NCI-H2081 (cell line): ENCODE measurements at regions not wholly inside any gene's neighbourhood (a gene's known extent, or its start where the extent isn't known, plus 50 kb on each side); places are given as distances from the start of the nearest gene placed in this dataset.
"Not testable (repeated sequence)": the region's sequence is repeated elsewhere in the genome, so short reads cannot be mapped to it uniquely, and the experiment has no call there.

Experiments
- DNase-seq, 2 experiments: peaks; one replicate each; lab custom pipeline; 2025; lab: John Stamatoyannopoulos, UW

DNA sequence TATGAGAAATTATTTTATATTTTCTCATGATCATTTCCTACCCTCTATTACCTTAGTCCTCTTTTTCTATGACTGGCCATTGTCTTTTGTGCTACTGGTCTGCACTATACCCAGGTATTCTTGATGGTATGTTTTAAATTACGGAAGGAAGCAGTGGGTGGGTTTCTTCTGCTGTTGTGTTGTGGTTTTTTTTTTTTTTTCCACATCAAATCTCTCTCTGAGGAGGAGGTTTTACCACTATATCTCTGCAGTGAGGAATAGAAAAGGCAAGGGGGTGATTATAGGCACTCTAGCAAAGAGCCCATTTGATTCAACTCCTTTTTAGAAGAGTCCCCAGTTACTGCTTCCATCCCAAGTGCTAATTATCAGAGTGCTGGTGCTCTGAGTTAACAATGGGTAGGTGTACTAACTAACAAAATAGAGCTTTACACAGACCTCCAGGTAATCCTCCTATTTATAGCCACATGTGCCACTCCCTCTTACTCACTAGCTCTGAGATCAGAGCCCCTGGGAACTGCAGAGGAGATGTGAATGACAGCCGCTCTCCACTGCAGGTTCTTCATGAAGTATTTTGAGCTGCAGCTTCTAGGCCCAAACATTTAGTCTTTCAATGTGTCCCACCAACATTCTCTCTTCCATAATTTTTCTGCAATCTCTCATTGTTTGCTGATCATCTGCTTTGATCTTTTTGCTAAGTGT lies 301.6 kb upstream of the GULP1 start:
- no peak for DNase-seq

GRCh38 chr2:187991389-187991788 lies 300.3 kb upstream of the GULP1 start:
- DNase-seq, result no peak

GRCh38 chr2:187994464-187995331 lies 297.0 kb upstream of the GULP1 start:
- DNase-seq, result no peak

DNA sequence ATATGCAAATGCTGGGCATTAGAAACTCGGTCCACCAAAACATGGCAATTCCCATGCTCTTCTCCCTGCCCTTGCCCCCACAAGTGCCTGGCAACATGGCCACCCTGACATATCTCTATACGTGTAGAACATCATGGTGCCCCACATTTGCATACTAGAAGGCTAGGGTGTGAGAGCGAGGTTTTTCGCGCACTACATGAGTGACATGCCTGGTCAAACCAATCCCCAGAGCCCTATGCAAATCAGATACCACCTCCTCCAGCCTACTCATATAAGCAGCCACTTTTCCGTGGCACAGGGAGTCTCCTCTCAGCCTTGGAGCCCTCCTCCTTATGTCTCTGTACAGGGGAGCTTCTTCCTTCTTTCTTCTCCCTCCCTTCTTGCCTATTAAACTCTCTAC lies 296.1 kb upstream of the GULP1 start:
- DNase-seq, result no peak

- no peak for DNase-seq
These were observed 295.0 kb upstream of the GULP1 start for GRCh38 chr2:187996630-187997029.

DNA sequence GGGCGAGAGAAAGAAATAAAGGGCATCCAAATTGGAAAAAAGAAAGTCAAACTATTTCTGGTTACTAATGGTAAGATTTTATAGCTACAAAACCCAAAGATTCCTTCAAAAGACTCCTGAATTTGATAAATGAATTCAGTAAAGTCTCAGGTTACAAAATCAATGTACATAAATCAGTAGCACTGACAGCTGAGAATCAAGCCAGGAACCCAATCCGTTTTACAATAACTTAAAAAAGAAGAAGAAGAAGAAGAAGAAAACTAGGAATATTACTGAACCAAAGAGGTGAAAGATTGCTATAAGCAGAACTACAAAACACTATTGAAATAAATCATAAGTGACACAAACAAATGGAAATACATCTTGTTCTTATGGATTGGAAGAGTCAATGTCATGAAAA lies 291.5 kb upstream of the GULP1 start:
- no peak for DNase-seq

- no peak for DNase-seq
These were observed 287.9 kb upstream of the GULP1 start for GRCh38 chr2:188003800-188004199.

- DNase-seq, result no peak
These were observed 277.9 kb upstream of the GULP1 start for GRCh38 chr2:188013767-188014166.

- no peak for DNase-seq
These were observed 274.8 kb upstream of the GULP1 start for GRCh38 chr2:188016917-188017316.

DNA sequence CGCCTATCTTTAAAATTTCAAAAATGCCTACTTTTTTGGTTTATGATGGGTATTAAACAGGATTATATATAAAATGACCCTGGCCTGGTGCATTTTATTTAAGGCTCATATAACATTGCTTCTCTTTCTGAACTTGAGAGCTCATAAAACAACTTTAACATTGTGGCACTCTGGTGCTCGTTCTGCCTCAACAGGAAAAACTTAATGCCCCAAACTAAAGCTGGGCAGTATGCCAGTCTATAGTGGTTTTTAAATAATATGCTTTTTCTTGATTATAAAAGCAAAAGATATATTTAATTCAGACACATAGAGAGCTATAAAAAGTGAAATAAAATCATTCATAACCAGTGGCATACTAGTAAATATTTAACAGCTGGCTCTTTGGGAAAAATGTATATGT lies 269.3 kb upstream of the GULP1 start:
- no peak for DNase-seq

GRCh38 chr2:188023035-188023434 lies 268.6 kb upstream of the GULP1 start:
- no peak for DNase-seq

- no peak for DNase-seq
These were observed 266.9 kb upstream of the GULP1 start for GRCh38 chr2:188024811-188025210.

- no peak for DNase-seq
These were observed 262.9 kb upstream of the GULP1 start for GRCh38 chr2:188028739-188029138.

- no peak for DNase-seq
These were observed 259.4 kb upstream of the GULP1 start for GRCh38 chr2:188032306-188032705.

GRCh38 chr2:188032786-188033185 lies 258.9 kb upstream of the GULP1 start:
- no peak for DNase-seq

DNA sequence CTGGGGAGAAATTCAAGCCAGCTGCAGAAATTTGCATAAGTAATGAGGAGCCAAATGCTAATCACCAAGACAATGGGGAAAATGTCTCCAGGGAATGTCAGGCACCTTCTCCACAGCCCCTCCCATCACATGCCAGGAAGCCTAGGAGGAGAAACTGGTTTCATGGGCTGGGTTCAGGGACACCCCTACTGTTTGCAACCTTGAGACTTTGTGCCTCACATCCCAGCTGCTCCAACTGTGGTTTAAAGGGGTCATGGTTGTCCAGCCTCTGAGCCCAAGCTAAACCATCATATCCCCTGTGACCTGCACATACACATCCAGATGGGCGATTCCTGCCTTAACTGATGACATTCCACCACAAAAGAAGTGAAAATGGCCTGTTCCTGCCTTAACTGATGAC lies 258.4 kb upstream of the GULP1 start:
- not testable (repeated sequence) for DNase-seq

GRCh38 chr2:188034102-188034501 lies 257.6 kb upstream of the GULP1 start:
- DNase-seq, result not testable (repeated sequence)

- not testable (repeated sequence) for DNase-seq
These were observed 256.3 kb upstream of the GULP1 start for GRCh38 chr2:188035377-188035776.

DNA sequence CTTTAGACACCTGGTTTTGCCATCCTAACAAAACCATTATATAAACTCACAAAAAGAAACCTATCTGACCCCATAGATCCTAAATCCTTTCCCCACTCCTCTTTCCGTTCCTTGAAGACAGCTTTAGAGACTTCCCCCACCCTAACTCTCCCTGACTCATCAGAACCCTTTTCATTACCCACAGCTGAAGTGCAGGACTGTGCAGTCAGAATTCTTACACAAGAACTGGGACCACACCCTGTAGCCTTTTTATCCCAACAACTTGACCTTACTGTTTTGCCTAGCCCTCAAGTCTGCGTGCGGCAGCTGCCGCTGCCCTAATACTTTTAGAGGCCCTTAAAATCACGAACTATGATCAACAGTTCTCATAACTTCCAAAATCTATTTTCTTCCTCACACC lies 254.9 kb upstream of the GULP1 start:
- DNase-seq, result not testable (repeated sequence)

- no peak for DNase-seq
These were observed 252.4 kb upstream of the GULP1 start for GRCh38 chr2:188039307-188039706.

DNA sequence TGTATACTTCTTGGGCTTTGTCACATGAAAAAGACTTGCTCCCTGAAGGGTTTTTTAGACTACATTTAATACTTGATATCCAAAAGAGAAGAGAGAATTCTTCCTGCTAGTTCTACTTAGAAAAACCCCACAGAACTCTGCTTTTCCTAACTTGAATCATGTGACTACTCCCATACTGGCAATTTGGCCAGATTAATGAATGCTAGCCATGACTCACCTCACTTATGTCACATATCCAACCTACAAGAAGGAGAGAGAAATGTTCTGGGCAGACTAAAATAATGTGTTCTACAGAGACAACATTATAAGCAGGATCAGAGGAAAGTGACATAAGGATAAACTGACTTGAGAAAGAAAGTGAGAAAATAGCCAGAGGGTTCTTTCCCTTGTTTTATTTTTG lies 249.3 kb upstream of the GULP1 start:
- no peak for DNase-seq

GRCh38 chr2:188045016-188045415 lies 246.7 kb upstream of the GULP1 start:
- no peak for DNase-seq

GRCh38 chr2:188046437-188046836 lies 245.2 kb upstream of the GULP1 start:
- DNase-seq, result no peak
